Heart left ventricle (tissue), 16 donors: ENCODE measurements at regions not wholly inside any gene's neighbourhood (a gene's known extent, or its start where the extent isn't known, plus 50 kb on each side); places are given as distances from the start of the nearest gene placed in this dataset.

Experiments
- ATAC-seq, 4 donors: fragments of 200-7000 bp; cut with Tn5 transposase; one replicate each; pipeline ENCODE4 v1.9.1; 2020 to 2022; ENCODE audit warnings: moderate library complexity in 4 of 4, mild to moderate bottlenecking in 3 of 4, moderate number of reproducible peaks in 1 of 4
- DNase-seq, 5 donors: peaks; one replicate each; pipeline ENCODE4 v3.0.0-alpha.2; 2020
- H3K27ac ChIP-seq, 12 donors: fragments of 200-600 bp; sonication (generic) in 4 of 12; one replicate each; pipeline versions ENCODE4 v1.5.0 to v1.8.0; 2016 to 2022; ENCODE audit warnings: mild to moderate bottlenecking in 2 of 12
- H3K27me3 ChIP-seq, 9 donors: fragments of 200-600 bp; sonication (generic) in 2 of 9; one replicate each; pipeline versions ENCODE4 v1.5.1 to v1.8.0; 2016 to 2022; ENCODE audit warnings: mild to moderate bottlenecking in 3 of 9
- H3K36me3 ChIP-seq, 9 donors: fragments of 200-600 bp; sonication (generic) in 2 of 9; one replicate each; pipeline versions ENCODE4 v1.5.0 to v1.8.0; 2018 to 2022; ENCODE audit warnings: mild to moderate bottlenecking in 2 of 9
- H3K4me1 ChIP-seq, 12 donors: fragments of 200-600 bp; sonication (generic) in 4 of 12; one replicate each; pipeline versions ENCODE4 v1.5.0 to v1.8.0; 2016 to 2022; ENCODE audit warnings: mild to moderate bottlenecking in 3 of 12
- H3K4me3 ChIP-seq, 12 donors: fragments of 200-600 bp; sonication (generic) in 4 of 12; one replicate each; pipeline versions ENCODE4 v1.5.0 to v1.8.0; 2017 to 2022; ENCODE audit warnings: mild to moderate bottlenecking in 9 of 12, moderate library complexity in 4 of 12
- H3K9me3 ChIP-seq, 12 donors: fragments of 200-600 bp; sonication (generic) in 4 of 12; one replicate each; pipeline versions ENCODE4 v1.5.0 to v1.8.0; 2016 to 2022; ENCODE audit warnings: mild to moderate bottlenecking in 1 of 12
- POLR2A ChIP-seq, 2 donors: fragments of 450-650 bp; IDR thresholded peaks; one replicate each; pipeline ENCODE4 v1.6.1; 2017; ENCODE audit warnings: antibody characterized with exemption in 2 of 2, mild to moderate bottlenecking in 2 of 2, moderate library complexity in 2 of 2
- WGBS, 4 donors: extraction: QIAGEN DNeasy Blood & Tissue Kit in 2 of 4; methylation state at CpG; one replicate each; pipeline versions ENCODE4 v1.1.5 to v1.1.7; 2013 to 2018; 5-methylcytosine and 5-hydroxymethylcytosine counted together
- intact Hi-C, 10 donors: fragments of 100-400 bp; cut with DNase I; formaldehyde crosslinking; loops; one replicate each; pipeline versions ENCODE4 v1.11.1 to v1.14.2; 2022
- TF ChIP-seq, protein P1 (sequence below), 12 donors: fragments of 200-600 bp; sonication (generic) in 4 of 12; IDR thresholded peaks; one replicate each; pipeline versions ENCODE4 v1.5.0 to v1.8.0; 2018 to 2022; ENCODE audit warnings: antibody characterized with exemption in 12 of 12, mild to moderate bottlenecking in 5 of 12
- donor health status: ischemic (EF 13 %, LVEDD 7.1; RV severe dilation, severe dysfunction).
- donor health status: healthy with polysubstance abuse.
- donor health status: DM: no; HTN: yes; CAD: no.
- donor health status: DM: no; HTN: no; CAD: no.
- donor health status: ischemic (EF 25% LVEDD 6.9; RV normal size, moderate dysfunction).
- donor health status: ischemic (EF 25% LVEDD 5.7; RV mildly dilated, moderate dysfunction).
- donor health status: healthy.
- donor health status: DM: yes; HTN: yes; CAD: no.
- donor health status: ischemic (EF 35%, LVEDD 5.7; RV mildly dilated, moderate dysfunction).
- donor health status: nonischemic (EF 11% LVEDD 7.7; RV severe dilation, severe dysfunction).
- donor health status: DM: yes; HTN: yes; CAD: no.
- donor health status: PGD.
- donor health status: ischemic (EF 29% LVEDD 5.4; RV normal size, mild dysfunction).
- donor health status: nonischemic (EF 23%, LVEDD 6.1; RV moderate dilation, normal function).

DNA sequence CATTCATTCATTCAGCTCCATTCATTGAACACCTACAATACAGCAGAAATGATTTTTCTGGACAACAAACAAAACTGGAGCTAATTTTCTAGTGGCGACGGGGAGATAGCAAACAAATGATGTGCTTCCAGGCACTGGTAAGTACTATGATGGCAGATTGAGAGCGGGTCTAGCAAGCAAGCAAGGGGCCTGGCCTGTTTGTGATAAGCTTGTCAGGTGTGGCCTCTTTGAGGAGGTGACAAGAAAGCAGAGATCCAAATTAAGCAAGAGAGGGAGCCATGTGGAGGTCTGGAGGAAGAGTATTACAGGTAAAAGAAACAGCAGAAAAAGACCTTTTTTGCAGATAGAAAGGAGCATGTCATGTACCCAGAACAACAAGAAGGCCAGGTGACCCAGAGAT, 216.1 kb upstream of the CPHXL start:
- intact Hi-C loops, result no loop called here
- TF ChIP-seq POLR2A (IDR thresholded peaks at IDR 0.05), result no peak
- TF ChIP-seq, protein P1, sequence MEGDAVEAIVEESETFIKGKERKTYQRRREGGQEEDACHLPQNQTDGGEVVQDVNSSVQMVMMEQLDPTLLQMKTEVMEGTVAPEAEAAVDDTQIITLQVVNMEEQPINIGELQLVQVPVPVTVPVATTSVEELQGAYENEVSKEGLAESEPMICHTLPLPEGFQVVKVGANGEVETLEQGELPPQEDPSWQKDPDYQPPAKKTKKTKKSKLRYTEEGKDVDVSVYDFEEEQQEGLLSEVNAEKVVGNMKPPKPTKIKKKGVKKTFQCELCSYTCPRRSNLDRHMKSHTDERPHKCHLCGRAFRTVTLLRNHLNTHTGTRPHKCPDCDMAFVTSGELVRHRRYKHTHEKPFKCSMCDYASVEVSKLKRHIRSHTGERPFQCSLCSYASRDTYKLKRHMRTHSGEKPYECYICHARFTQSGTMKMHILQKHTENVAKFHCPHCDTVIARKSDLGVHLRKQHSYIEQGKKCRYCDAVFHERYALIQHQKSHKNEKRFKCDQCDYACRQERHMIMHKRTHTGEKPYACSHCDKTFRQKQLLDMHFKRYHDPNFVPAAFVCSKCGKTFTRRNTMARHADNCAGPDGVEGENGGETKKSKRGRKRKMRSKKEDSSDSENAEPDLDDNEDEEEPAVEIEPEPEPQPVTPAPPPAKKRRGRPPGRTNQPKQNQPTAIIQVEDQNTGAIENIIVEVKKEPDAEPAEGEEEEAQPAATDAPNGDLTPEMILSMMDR (IDR thresholded peaks at IDR 0.05), result no peak
- 42 to 56% (median 52%) methylated on average over 3 of the region's 3 CpGs for WGBS, 4 donors
- Histone ChIP-seq H3K27ac (no peak overlapping the region), H3K9me3 (no peaks in the 10 kb centered on the region), H3K4me1 (no peaks in the 10 kb centered on the region), H3K27me3 (peaks cover 0 to 6% (median 0%) of the 10 kb centered on the region in 9 donors), H3K4me3 (no peak overlapping the region), H3K36me3 (no peaks in the 10 kb centered on the region)
- DNase-seq, result no peak
- ATAC-seq, result no peak

DNA sequence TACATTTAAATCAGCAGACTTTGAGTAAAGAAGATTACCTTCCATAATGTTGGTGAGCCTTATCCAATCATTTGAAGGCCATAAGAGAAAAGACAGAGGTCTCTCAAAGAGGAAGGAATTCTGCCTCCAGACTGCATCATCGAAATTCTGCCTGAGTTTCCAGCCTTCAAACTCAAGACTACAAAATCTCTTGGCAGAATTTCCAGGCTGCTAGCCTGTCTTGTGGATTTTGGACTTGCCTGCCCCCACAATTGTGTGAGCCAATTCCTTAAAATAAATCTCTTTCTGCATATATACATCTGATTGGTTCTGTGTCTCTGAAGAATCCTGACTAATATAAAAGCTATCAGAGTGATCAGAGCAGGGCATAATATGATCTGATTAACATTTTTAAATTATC, 216.6 kb upstream of the CPHXL start:
- intact Hi-C loops, result no loop called here
- WGBS, 4 donors, result 56 to 77% (median 58%) methylated on average over 1 of the region's 1 CpG
- no peaks in the 10 kb centered on the region for H3K4me1 ChIP-seq
- TF ChIP-seq, protein P1 (IDR thresholded peaks at IDR 0.05), result no peak
- TF ChIP-seq POLR2A (IDR thresholded peaks at IDR 0.05), result no peak
- ATAC-seq (no peak), DNase-seq (no peak)
- no peak overlapping the region for H3K4me3 ChIP-seq
- peaks cover 0 to 6% (median 0%) of the 10 kb centered on the region in 9 donors for H3K27me3 ChIP-seq
- H3K27ac ChIP-seq, result no peak overlapping the region
- no peaks in the 10 kb centered on the region for H3K36me3 ChIP-seq
- H3K9me3 ChIP-seq, result no peaks in the 10 kb centered on the region

DNA sequence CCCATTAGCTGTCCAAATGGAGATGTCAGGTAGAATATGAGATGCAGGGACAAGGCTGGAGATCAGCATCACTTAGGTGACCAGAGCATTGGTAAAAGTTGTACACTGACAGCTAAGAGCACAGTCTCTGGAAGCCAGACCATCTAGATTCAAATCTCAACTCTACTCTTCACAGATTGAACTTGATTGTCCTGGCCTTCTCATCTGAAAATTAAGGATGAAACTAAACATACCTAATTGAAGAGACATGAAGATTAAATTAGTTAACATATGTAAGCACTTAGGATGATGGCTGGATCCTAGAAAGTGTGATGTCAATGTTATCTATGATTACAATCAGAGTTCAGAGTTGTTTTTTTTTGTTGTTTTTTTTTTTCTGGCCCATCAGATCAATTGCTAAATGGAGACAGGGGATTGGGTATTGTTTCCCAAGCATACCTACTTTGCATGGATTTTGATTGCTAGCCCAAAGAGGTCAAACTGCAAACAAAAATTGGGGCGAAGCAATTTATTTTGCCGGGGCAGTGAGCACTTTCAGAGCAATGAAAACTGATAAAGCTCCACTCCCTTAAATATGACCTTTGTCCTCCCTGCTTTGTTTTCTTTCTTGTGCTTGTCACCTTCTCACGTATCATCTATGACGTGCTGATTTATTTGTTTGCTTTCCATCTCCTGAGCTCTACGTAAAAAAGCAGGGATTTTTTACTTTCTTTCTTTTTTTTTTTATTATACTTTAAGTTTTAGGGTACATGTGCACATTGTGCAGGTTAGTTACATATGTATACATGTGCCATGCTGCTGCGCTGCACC, 217.6 kb upstream of the CPHXL start:
- WGBS, 4 donors, result 57 to 67% (median 63%) methylated on average over 5 to 6 of the region's 6 CpGs
- no peak for ATAC-seq
- TF ChIP-seq POLR2A (IDR thresholded peaks at IDR 0.05), result no peak
- TF ChIP-seq, protein P1 (IDR thresholded peaks at IDR 0.05), result no peak
- no peak for DNase-seq
- Histone ChIP-seq H3K4me3 (no peak overlapping the region), H3K27ac (no peak overlapping the region), H3K36me3 (no peaks in the 10 kb centered on the region), H3K27me3 (peaks cover 0 to 6% (median 0%) of the 10 kb centered on the region in 9 donors), H3K9me3 (no peaks in the 10 kb centered on the region), H3K4me1 (no peaks in the 10 kb centered on the region)
- intact Hi-C loops, result no loop called here

DNA sequence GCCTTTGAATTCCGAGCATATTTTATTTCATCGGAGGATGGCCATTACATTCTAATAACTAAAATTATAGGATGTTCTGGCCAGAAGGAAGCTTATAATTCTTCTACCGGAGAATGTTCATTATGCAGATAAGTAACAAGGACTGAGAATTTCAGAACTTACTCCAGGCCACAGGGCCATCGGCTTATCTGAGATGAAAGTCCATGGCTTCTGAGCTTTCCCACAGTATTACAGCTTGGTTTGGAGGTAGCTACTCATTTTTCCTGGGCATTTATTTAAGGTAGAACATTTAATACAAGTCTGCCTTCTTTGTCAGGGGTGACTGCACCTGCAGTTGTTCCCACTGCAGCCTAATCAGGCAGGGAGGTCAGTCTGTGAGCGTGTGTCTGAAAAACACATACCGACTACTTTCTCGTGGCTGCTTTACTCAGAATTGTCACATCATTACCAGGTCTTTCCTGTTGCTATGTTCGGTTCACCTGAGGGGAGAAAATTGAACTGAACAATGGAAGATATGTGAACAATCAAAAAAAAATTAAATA, 219.7 kb upstream of the CPHXL start:
- Histone ChIP-seq H3K27me3 (peaks cover 0 to 5% (median 0%) of the 10 kb centered on the region in 9 donors), H3K4me3 (no peak overlapping the region), H3K9me3 (no peaks in the 10 kb centered on the region), H3K4me1 (no peaks in the 10 kb centered on the region), H3K36me3 (no peaks in the 10 kb centered on the region), H3K27ac (no peak overlapping the region)
- 76 to 83% (median 80%) methylated on average over 8 of the region's 8 CpGs for WGBS, 4 donors
- DNase-seq, result no peak
- TF ChIP-seq, protein P1 (IDR thresholded peaks at IDR 0.05), result no peak
- TF ChIP-seq POLR2A (IDR thresholded peaks at IDR 0.05), result no peak
- no peak for ATAC-seq
- intact Hi-C loops, result no loop called here
